ENCODE measurements at regions not wholly inside any gene's neighbourhood (a gene's known extent, or its start where the extent isn't known, plus 50 kb on each side); places are given as distances from the start of the nearest gene placed in this dataset.

DNA sequence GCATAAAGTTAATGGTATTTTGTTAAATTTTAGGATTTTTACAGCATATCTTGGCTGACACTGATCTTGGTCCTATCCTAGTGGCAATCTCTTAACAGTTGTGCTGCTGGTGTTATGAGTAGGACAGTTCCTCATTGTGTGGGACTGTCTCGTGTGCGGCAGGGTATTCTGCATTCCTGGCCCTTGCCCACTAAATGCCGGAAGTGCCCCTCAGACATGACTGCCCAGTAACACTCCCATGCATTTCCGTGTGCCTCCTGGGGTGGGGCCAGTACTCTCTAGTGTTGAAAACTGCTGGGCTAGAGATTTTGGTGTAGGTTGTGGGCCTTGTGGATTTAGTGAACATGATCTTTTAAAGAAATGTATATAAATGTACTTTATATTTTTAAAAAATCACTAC, 227.1 kb upstream of the DMRT1 start:
- Histone ChIP-seq H3K4me2 (ENCODE audit: insufficient read depth in 1 of 2, low read depth in 2 of 2, low read length in 2 of 2) (no peak overlapping the region), H2BK12ac (ENCODE audit: low read depth, low read length) (no peak overlapping the region), H3K9ac (replicated peaks in 1 of 4; ENCODE audit: extremely low read depth in 1 of 4, low read depth in 3 of 4, low read length in 3 of 4) (no peak overlapping the region), H4K91ac (replicated peaks; ENCODE audit: insufficient read length, low read length) (no peak overlapping the region), H3K27me3 (replicated peaks in 1 of 4; ENCODE audit: control insufficient read depth in 3 of 4, extremely low read depth in 1 of 4, insufficient read depth in 3 of 4, low read length in 3 of 4) (no peaks in the 10 kb centered on the region), H3K27ac (ENCODE audit: low read depth, low read length) (no peak overlapping the region), H3K36me3 (ENCODE audit: control insufficient read depth in 2 of 4, insufficient read depth in 4 of 4, low read length in 3 of 4) (no peaks in the 10 kb centered on the region), H3K14ac (ENCODE audit: insufficient read length) (no peak overlapping the region), H3K4me1 (replicated peaks in 1 of 4; ENCODE audit: control insufficient read depth in 3 of 4, insufficient read depth in 4 of 4, low read length in 3 of 4) (peaks cover 0 to 5% (median 1%) of the 10 kb centered on the region in 4 experiments; a peak in 1 of 7 replicates), H3K23me2 (ENCODE audit: low read depth, low read length) (no peaks in the 10 kb centered on the region), H3K4me3 (ENCODE audit: extremely low read depth in 1 of 4, insufficient read depth in 2 of 4, low read depth in 3 of 4, low read length in 4 of 4) (no peak overlapping the region), H3K9me3 (ENCODE audit: insufficient read depth in 2 of 2, low read depth in 1 of 2, low read length in 1 of 2) (no peaks in the 10 kb centered on the region), H2BK20ac (ENCODE audit: low read length) (no peak overlapping the region), H3K18ac (ENCODE audit: extremely low read depth, low read length) (no peak overlapping the region), H2BK5ac (ENCODE audit: low read depth, low read length) (no peak overlapping the region), H4K8ac (ENCODE audit: extremely low read depth, insufficient read depth, low read length) (no peak overlapping the region; the same call in 1 of the 2 replicates), H2AK5ac (ENCODE audit: low read depth, low read length) (no peak overlapping the region), H3K56ac (replicated peaks; ENCODE audit: insufficient read length, low read depth, low read length) (no peak overlapping the region), H3K79me1 (ENCODE audit: low read depth, low read length) (no peaks in the 10 kb centered on the region), H3K79me2 (ENCODE audit: control insufficient read depth in 1 of 2, insufficient read depth in 2 of 2, low read length in 2 of 2) (peaks cover 0 to 2% of the 10 kb centered on the region in 2 experiments; a peak in 1 of 4 replicates), H2AFZ (ENCODE audit: low read length) (no peak overlapping the region), H2BK120ac (replicated peaks; ENCODE audit: low read depth, low read length) (no peak overlapping the region), H4K5ac (ENCODE audit: insufficient read length, low read depth, low read length) (peak overlapping the region; percentile 16), H2BK15ac (ENCODE audit: low read length) (no peak overlapping the region), H4K20me1 (replicated peaks in 1 of 2; ENCODE audit: control insufficient read depth in 1 of 2, insufficient read depth in 2 of 2, low read length in 2 of 2) (no peaks in the 10 kb centered on the region), H3K23ac (ENCODE audit: insufficient read length) (no peak overlapping the region), H3K4ac (replicated peaks; ENCODE audit: insufficient read length, low read depth, low read length) (no peak overlapping the region)
- POLR2A ChIA-PET (ENCODE audit: partially characterized antibody), result interaction anchor here (1.7 kb wide), 1 partner anchor 141 kb away, joined by 3 read pairs; no protein-coding TSS in a partner anchor
- 76% methylated on average over 4 of the region's 4 CpGs; no CpG with 5 or more reads in 1 of the 2 experiments for WGBS, 2 experiments (ENCODE audit: extremely low coverage in 1 of 2, insufficient coverage in 1 of 2, insufficient read length in 1 of 2, insufficient replicate concordance in 2 of 2, low coverage in 1 of 2, low lambda C conversion rate in 2 of 2, missing lambda C conversion rate in 1 of 2)
- CTCF ChIA-PET (ENCODE audit: partially characterized antibody), result interaction anchor here (0.6 to 15.0 kb wide), 11 partner anchors 11 to 196 kb away, joined by 3 to 195 read pairs (median 3); no protein-coding TSS in a partner anchor
- TF ChIP-seq, protein P1, sequence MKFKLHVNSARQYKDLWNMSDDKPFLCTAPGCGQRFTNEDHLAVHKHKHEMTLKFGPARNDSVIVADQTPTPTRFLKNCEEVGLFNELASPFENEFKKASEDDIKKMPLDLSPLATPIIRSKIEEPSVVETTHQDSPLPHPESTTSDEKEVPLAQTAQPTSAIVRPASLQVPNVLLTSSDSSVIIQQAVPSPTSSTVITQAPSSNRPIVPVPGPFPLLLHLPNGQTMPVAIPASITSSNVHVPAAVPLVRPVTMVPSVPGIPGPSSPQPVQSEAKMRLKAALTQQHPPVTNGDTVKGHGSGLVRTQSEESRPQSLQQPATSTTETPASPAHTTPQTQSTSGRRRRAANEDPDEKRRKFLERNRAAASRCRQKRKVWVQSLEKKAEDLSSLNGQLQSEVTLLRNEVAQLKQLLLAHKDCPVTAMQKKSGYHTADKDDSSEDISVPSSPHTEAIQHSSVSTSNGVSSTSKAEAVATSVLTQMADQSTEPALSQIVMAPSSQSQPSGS (IDR thresholded peaks at IDR 0.05; ENCODE audit: low read length), result no peak
- TF ChIP-seq TCF12 (IDR thresholded peaks at IDR 0.05; ENCODE audit: low read depth, low read length) (no peak), GABPA (IDR thresholded peaks at IDR 0.05; ENCODE audit: borderline replicate concordance, insufficient read depth, low read length) (no peak), SP4 (IDR thresholded peaks at IDR 0.05; ENCODE audit: low read length) (no peak), HDAC6 (IDR thresholded peaks at IDR 0.05; ENCODE audit: low read depth, low read length) (no peak)
- FAIRE-seq, result no peak
- no peak for DNase-seq (ENCODE audit: low read depth in 1 of 2, low spot score in 2 of 2)

Data from H1 (cell line).